GM23338 (cell line): ENCODE measurements at regions not wholly inside any gene's neighbourhood (a gene's known extent, or its start where the extent isn't known, plus 50 kb on each side); places are given as distances from the start of the nearest gene placed in this dataset.

Experiments used
- ATAC-seq: fragments of 200-7000 bp; cut with Tn5 transposase; 3 replicates; pipeline ENCODE4 v1.9.1; 2020
- DNase-seq: peaks from one replicate; pipeline ENCODE4 v3.0.0-alpha.2; 2015; ENCODE audit warnings: low spot score
- H2AFZ ChIP-seq: fragments of 200-600 bp; sonication (generic); 2 replicates; pipeline ENCODE4 v1.8.0; 2016; ENCODE audit warnings: antibody characterized with exemption, mild to moderate bottlenecking, moderate library complexity
- H3F3A ChIP-seq: fragments of 200-600 bp; sonication (generic); replicated peaks from 2 replicates; pipeline ENCODE4 v1.8.0; 2017; ENCODE audit warnings: antibody characterized with exemption, mixed run types, low read depth
- H3K27ac ChIP-seq: fragments of 200-600 bp; sonication (generic); 2 replicates; pipeline ENCODE4 v1.6.1; 2016; ENCODE audit warnings: low read depth
- H3K27me3 ChIP-seq: fragments of 200-600 bp; sonication (generic); 2 replicates; pipeline ENCODE4 v1.8.0; 2016; ENCODE audit warnings: mild to moderate bottlenecking, mixed run types, moderate library complexity; ENCODE audit not compliant: insufficient read depth
- H3K36me3 ChIP-seq: fragments of 200-600 bp; sonication (generic); 2 replicates; pipeline ENCODE4 v1.8.0; 2016; ENCODE audit warnings: mild to moderate bottlenecking; ENCODE audit not compliant: insufficient read depth
- H3K4me1 ChIP-seq: fragments of 200-600 bp; sonication (generic); 2 replicates; pipeline ENCODE4 v1.8.0; 2016; ENCODE audit warnings: mild to moderate bottlenecking, moderate library complexity; ENCODE audit not compliant: insufficient read depth
- H3K4me2 ChIP-seq: fragments of 200-600 bp; sonication (generic); 2 replicates; pipeline ENCODE4 v1.7.1; 2017; ENCODE audit warnings: mixed run types
- H3K4me3 ChIP-seq: fragments of 200-600 bp; sonication (generic); 2 replicates; pipeline ENCODE4 v1.6.1; 2016; ENCODE audit warnings: mixed run types
- H3K79me2 ChIP-seq: fragments of 200-600 bp; sonication (generic); replicated peaks from 2 replicates; pipeline ENCODE4 v1.8.0; 2017; ENCODE audit warnings: mild to moderate bottlenecking; ENCODE audit not compliant: insufficient read depth
- H3K9me2 ChIP-seq: fragments of 200-600 bp; sonication (generic); 2 replicates; pipeline ENCODE4 v1.8.0; 2017; ENCODE audit not compliant: insufficient read depth
- H4K20me1 ChIP-seq: fragments of 200-600 bp; sonication (generic); replicated peaks from 2 replicates; pipeline ENCODE4 v1.8.0; 2017; ENCODE audit warnings: mild to moderate bottlenecking; ENCODE audit not compliant: insufficient read depth
- H3K27ac Mint-ChIP-seq: 2 replicates; pipeline ENCODE4 v1.8.0; 2020; ENCODE audit warnings: inconsistent platforms, mild to moderate bottlenecking, moderate library complexity, mixed read lengths
- H3K27me3 Mint-ChIP-seq: 3 replicates; pipeline ENCODE4 v1.8.0; 2022; ENCODE audit warnings: low read depth, mild to moderate bottlenecking, moderate library complexity, mixed read lengths, inconsistent platforms; ENCODE audit not compliant: insufficient read depth, poor library complexity
- H3K36me3 Mint-ChIP-seq: 3 replicates; pipeline ENCODE4 v1.8.0; 2021; ENCODE audit warnings: low read depth, mild to moderate bottlenecking, inconsistent platforms, moderate library complexity, mixed read lengths
- H3K4me1 Mint-ChIP-seq: 3 replicates; pipeline ENCODE4 v1.8.0; 2020; ENCODE audit warnings: mild to moderate bottlenecking, inconsistent platforms, mixed read lengths
- H3K4me3 Mint-ChIP-seq: 3 replicates; pipeline ENCODE4 v1.8.0; 2021; ENCODE audit warnings: moderate library complexity, mild to moderate bottlenecking, inconsistent platforms, mixed read lengths
- H3K9me3 Mint-ChIP-seq: 3 replicates; pipeline ENCODE4 v1.8.0; 2020; ENCODE audit warnings: moderate library complexity, mild to moderate bottlenecking, inconsistent platforms, mixed read lengths
- CREB1 ChIP-seq: fragments of 250-450 bp; sonication (Bioruptor Pico); IDR thresholded peaks from 2 replicates; pipeline ENCODE4 v1.5.0; 2020; ENCODE audit warnings: low read depth, mild to moderate bottlenecking, moderate library complexity
- EZH2 ChIP-seq: fragments of 200-600 bp; sonication (generic); IDR thresholded peaks from one replicate; pipeline ENCODE4 v1.8.0; 2017; ENCODE audit warnings: antibody characterized with exemption, mild to moderate bottlenecking, low read depth; ENCODE audit not compliant: unreplicated experiment
- JUNB ChIP-seq: IDR thresholded peaks from one replicate; pipeline ENCODE4 v1.6.1; 2016; ENCODE audit warnings: antibody characterized with exemption; ENCODE audit not compliant: unreplicated experiment
- STAT1 ChIP-seq: IDR thresholded peaks from one replicate; pipeline ENCODE4 v1.6.1; 2016; ENCODE audit warnings: antibody characterized with exemption; ENCODE audit not compliant: unreplicated experiment
- TF ChIP-seq, protein P1 (sequence below): IDR thresholded peaks from one replicate; pipeline ENCODE4 v1.6.1; 2018; ENCODE audit warnings: antibody characterized with exemption; ENCODE audit not compliant: unreplicated experiment
- TF ChIP-seq, protein P2 (sequence below): fragments of 250-450 bp; sonication (Bioruptor Pico); IDR thresholded peaks from 2 replicates; pipeline ENCODE4 v1.5.0; 2020; ENCODE audit warnings: mild to moderate bottlenecking, moderate library complexity
- TF ChIP-seq, protein P3 (sequence below), 2 experiments: fragments of 200-600 bp in 1 of 2; sonication (generic) in 1 of 2; conservative IDR thresholded peaks; 2 replicates each; pipeline versions ENCODE4 v1.5.1 to v1.6.1; 2016 to 2017; ENCODE audit warnings: antibody characterized with exemption in 2 of 2, low read depth in 2 of 2, mild to moderate bottlenecking in 2 of 2, moderate library complexity in 1 of 2

DNA sequence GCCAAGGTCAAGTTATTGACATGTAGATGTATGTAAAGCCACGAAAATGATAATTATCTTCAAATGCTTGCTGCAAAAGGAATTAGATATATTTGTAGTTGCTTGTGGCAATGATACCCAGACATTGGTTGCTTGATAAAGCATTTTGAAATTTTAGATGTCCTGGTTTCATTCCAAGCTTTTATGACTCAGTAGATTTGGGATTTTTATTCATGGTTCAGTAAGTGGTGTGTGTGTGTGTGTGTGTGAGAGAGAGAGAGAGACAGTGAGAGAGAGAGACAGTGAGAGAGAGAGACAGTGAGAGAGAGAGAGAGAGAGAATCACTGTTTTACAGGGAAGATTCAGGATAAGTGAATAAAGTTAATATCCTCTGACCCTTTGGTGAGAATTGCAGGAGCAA lies 498.2 kb upstream of the C1orf87 start (continued):
- TF ChIP-seq, protein P1, sequence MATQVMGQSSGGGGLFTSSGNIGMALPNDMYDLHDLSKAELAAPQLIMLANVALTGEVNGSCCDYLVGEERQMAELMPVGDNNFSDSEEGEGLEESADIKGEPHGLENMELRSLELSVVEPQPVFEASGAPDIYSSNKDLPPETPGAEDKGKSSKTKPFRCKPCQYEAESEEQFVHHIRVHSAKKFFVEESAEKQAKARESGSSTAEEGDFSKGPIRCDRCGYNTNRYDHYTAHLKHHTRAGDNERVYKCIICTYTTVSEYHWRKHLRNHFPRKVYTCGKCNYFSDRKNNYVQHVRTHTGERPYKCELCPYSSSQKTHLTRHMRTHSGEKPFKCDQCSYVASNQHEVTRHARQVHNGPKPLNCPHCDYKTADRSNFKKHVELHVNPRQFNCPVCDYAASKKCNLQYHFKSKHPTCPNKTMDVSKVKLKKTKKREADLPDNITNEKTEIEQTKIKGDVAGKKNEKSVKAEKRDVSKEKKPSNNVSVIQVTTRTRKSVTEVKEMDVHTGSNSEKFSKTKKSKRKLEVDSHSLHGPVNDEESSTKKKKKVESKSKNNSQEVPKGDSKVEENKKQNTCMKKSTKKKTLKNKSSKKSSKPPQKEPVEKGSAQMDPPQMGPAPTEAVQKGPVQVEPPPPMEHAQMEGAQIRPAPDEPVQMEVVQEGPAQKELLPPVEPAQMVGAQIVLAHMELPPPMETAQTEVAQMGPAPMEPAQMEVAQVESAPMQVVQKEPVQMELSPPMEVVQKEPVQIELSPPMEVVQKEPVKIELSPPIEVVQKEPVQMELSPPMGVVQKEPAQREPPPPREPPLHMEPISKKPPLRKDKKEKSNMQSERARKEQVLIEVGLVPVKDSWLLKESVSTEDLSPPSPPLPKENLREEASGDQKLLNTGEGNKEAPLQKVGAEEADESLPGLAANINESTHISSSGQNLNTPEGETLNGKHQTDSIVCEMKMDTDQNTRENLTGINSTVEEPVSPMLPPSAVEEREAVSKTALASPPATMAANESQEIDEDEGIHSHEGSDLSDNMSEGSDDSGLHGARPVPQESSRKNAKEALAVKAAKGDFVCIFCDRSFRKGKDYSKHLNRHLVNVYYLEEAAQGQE: no peak
- TF ChIP-seq EZH2 (no peak), JUNB (no peak), CREB1 (CRISPR knock-in tag) (no peak), STAT1 (no peak)
- TF ChIP-seq, protein P2, sequence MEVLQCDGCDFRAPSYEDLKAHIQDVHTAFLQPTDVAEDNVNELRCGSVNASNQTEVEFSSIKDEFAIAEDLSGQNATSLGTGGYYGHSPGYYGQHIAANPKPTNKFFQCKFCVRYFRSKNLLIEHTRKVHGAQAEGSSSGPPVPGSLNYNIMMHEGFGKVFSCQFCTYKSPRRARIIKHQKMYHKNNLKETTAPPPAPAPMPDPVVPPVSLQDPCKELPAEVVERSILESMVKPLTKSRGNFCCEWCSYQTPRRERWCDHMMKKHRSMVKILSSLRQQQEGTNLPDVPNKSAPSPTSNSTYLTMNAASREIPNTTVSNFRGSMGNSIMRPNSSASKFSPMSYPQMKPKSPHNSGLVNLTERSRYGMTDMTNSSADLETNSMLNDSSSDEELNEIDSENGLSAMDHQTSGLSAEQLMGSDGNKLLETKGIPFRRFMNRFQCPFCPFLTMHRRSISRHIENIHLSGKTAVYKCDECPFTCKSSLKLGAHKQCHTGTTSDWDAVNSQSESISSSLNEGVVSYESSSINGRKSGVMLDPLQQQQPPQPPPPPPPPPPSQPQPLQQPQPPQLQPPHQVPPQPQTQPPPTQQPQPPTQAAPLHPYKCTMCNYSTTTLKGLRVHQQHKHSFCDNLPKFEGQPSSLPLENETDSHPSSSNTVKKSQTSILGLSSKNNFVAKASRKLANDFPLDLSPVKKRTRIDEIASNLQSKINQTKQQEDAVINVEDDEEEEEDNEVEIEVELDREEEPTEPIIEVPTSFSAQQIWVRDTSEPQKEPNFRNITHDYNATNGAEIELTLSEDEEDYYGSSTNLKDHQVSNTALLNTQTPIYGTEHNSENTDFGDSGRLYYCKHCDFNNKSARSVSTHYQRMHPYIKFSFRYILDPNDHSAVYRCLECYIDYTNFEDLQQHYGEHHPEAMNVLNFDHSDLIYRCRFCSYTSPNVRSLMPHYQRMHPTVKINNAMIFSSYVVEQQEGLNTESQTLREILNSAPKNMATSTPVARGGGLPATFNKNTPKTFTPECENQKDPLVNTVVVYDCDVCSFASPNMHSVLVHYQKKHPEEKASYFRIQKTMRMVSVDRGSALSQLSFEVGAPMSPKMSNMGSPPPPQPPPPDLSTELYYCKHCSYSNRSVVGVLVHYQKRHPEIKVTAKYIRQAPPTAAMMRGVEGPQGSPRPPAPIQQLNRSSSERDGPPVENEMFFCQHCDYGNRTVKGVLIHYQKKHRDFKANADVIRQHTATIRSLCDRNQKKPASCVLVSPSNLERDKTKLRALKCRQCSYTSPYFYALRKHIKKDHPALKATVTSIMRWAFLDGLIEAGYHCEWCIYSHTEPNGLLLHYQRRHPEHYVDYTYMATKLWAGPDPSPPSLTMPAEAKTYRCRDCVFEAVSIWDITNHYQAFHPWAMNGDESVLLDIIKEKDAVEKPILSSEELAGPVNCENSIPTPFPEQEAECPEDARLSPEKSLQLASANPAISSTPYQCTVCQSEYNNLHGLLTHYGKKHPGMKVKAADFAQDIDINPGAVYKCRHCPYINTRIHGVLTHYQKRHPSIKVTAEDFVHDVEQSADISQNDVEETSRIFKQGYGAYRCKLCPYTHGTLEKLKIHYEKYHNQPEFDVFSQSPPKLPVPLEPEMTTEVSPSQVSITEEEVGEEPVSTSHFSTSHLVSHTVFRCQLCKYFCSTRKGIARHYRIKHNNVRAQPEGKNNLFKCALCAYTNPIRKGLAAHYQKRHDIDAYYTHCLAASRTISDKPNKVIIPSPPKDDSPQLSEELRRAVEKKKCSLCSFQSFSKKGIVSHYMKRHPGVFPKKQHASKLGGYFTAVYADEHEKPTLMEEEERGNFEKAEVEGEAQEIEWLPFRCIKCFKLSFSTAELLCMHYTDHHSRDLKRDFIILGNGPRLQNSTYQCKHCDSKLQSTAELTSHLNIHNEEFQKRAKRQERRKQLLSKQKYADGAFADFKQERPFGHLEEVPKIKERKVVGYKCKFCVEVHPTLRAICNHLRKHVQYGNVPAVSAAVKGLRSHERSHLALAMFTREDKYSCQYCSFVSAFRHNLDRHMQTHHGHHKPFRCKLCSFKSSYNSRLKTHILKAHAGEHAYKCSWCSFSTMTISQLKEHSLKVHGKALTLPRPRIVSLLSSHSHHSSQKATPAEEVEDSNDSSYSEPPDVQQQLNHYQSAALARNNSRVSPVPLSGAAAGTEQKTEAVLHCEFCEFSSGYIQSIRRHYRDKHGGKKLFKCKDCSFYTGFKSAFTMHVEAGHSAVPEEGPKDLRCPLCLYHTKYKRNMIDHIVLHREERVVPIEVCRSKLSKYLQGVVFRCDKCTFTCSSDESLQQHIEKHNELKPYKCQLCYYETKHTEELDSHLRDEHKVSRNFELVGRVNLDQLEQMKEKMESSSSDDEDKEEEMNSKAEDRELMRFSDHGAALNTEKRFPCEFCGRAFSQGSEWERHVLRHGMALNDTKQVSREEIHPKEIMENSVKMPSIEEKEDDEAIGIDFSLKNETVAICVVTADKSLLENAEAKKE (CRISPR knock-in tag): no peak

DNA sequence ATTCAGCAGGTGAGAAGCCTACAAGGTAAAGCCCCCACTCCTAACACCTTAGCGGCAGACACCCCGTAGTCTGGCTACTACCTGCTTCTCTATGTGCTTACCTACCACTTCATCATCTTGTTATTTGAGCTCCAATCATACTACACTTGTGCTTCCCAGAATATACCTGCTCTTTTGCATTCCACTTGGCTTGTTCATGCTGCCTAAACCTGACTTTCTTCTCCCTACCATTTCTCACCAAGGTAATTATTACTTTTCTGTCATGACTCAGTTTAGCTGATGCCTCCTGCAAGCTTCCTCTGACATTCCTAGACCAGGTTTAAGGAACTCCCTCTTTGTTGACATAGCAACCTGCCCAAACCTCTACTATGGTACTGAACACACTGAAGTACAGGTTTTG lies 495.6 kb upstream of the C1orf87 start:
- Histone ChIP-seq H3K27me3 (no peaks in the 10 kb centered on the region), H3K79me2 (no peaks in the 10 kb centered on the region), H4K20me1 (no peaks in the 10 kb centered on the region), H3F3A (no peaks in the 10 kb centered on the region), H3K4me2 (no peak overlapping the region), H3K36me3 (no peaks in the 10 kb centered on the region), H3K9me2 (no peaks in the 10 kb centered on the region), H2AFZ (no peak overlapping the region), H3K4me3 (no peak overlapping the region), H3K4me1 (peaks cover 10% of the 10 kb centered on the region; the same call in 1 of the 2 replicates), H3K27ac (no peak overlapping the region)
- ATAC-seq (no peak), DNase-seq (no peak)
- Mint-ChIP-seq H3K27ac (no peak overlapping the region), H3K36me3 (no peaks in the 10 kb centered on the region), H3K27me3 (peaks cover 2% of the 10 kb centered on the region), H3K4me1 (peaks cover 13% of the 10 kb centered on the region; the same call in 2 of the 3 replicates), H3K9me3 (no peaks in the 10 kb centered on the region), H3K4me3 (no peak overlapping the region)
- TF ChIP-seq, protein P3, sequence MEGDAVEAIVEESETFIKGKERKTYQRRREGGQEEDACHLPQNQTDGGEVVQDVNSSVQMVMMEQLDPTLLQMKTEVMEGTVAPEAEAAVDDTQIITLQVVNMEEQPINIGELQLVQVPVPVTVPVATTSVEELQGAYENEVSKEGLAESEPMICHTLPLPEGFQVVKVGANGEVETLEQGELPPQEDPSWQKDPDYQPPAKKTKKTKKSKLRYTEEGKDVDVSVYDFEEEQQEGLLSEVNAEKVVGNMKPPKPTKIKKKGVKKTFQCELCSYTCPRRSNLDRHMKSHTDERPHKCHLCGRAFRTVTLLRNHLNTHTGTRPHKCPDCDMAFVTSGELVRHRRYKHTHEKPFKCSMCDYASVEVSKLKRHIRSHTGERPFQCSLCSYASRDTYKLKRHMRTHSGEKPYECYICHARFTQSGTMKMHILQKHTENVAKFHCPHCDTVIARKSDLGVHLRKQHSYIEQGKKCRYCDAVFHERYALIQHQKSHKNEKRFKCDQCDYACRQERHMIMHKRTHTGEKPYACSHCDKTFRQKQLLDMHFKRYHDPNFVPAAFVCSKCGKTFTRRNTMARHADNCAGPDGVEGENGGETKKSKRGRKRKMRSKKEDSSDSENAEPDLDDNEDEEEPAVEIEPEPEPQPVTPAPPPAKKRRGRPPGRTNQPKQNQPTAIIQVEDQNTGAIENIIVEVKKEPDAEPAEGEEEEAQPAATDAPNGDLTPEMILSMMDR (conservative IDR thresholded peaks at IDR 0.05; ENCODE audit: low read depth in 2 of 2): no peak
- TF ChIP-seq, protein P1: no peak
